ENCODE measurements at regions not wholly inside any gene's neighbourhood (a gene's known extent, or its start where the extent isn't known, plus 50 kb on each side); places are given as distances from the start of the nearest gene placed in this dataset.

DNA sequence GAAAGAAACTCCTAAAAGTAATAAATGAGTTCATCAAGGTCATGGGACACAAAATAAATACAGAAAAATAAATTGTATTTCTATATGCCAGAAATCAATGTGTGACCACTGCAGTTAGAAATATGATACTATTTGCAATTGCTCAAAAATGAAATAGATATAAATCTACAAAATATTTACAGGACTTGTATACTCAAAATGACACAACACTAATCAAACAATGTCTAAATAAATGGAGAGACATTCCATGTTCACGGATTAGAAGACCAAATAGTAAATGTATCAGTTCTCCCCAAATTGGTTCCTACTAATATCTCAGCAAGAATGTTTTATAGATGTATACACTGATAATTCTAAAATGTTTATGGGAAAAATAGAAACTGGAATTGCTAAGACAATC lies 345.3 kb downstream of the NR2F1-AS1 start:
- TF ChIP-seq, protein P1, sequence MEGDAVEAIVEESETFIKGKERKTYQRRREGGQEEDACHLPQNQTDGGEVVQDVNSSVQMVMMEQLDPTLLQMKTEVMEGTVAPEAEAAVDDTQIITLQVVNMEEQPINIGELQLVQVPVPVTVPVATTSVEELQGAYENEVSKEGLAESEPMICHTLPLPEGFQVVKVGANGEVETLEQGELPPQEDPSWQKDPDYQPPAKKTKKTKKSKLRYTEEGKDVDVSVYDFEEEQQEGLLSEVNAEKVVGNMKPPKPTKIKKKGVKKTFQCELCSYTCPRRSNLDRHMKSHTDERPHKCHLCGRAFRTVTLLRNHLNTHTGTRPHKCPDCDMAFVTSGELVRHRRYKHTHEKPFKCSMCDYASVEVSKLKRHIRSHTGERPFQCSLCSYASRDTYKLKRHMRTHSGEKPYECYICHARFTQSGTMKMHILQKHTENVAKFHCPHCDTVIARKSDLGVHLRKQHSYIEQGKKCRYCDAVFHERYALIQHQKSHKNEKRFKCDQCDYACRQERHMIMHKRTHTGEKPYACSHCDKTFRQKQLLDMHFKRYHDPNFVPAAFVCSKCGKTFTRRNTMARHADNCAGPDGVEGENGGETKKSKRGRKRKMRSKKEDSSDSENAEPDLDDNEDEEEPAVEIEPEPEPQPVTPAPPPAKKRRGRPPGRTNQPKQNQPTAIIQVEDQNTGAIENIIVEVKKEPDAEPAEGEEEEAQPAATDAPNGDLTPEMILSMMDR (IDR thresholded peaks at IDR 0.05; ENCODE audit: extremely low read depth in 1 of 2, insufficient read depth in 1 of 2, low read depth in 1 of 2, low read length in 2 of 2) = no peak
- TF ChIP-seq EZH2 (IDR thresholded peaks at IDR 0.05; ENCODE audit: borderline replicate concordance, low read depth, low read length, severe bottlenecking) (no peak), POLR2AphosphoS5 (IDR thresholded peaks at IDR 0.05; ENCODE audit: insufficient read depth, low read depth, low read length) (no peak), FOS (IDR thresholded peaks at IDR 0.05; ENCODE audit: borderline replicate concordance, insufficient read depth, low read length) (no peak), POLR2A (IDR thresholded peaks at IDR 0.05; ENCODE audit: low read depth, low read length) (no peak), JUN (IDR thresholded peaks at IDR 0.05; ENCODE audit: borderline replicate concordance, insufficient read depth, insufficient read length, low read depth) (no peak), MYC (IDR thresholded peaks at IDR 0.05; ENCODE audit: low read depth, low read length) (no peak), GATA2 (IDR thresholded peaks at IDR 0.05; ENCODE audit: insufficient read depth, insufficient read length, low read depth, low read length) (no peak)
- TF ChIP-seq, protein P2, sequence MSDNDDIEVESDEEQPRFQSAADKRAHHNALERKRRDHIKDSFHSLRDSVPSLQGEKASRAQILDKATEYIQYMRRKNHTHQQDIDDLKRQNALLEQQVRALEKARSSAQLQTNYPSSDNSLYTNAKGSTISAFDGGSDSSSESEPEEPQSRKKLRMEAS (IDR thresholded peaks at IDR 0.05; ENCODE audit: insufficient read depth, insufficient read length) = no peak

Measured in endothelial cell of umbilical vein (primary cell).